Lung microvascular endothelial cell (primary cell): ENCODE measurements at regions not wholly inside any gene's neighbourhood (a gene's known extent, or its start where the extent isn't known, plus 50 kb on each side); places are given as distances from the start of the nearest gene placed in this dataset.

Experiments
- DNase-seq, 2 donors: peaks; one replicate each; pipeline versions ENCODE4 v3.0.0 to v3.0.0-alpha.2; 2010; ENCODE audit warnings: low read depth in 2 of 2

- no peak for DNase-seq
Observed at GRCh38 chr7:31455844-31456243, 58.0 kb upstream of the ITPRID1 start.

- DNase-seq = no peak
Observed at GRCh38 chr7:31456646-31457368, 57.1 kb upstream of the ITPRID1 start.

GRCh38 chr7:31457551-31457950 is 56.3 kb upstream of the ITPRID1 start:
- no peak for DNase-seq

DNA sequence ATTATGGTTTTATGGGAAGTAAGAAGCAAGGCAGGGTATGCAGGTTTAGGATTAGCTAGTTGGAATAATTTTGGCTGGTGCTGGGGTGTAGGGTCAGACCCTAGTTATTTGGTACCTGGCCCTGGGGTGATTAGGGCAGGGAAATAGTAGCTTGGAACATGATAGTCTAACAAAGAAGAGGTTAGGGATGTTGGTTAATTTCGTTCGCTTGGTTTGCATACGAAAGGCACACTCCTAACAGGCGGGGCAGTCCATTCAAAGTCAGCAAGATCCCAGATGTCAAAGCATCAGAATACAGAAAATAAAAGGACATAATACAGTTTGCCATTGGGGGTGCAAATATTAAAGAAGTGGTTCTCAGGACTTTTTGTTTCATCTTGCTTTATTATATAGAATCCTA is 55.7 kb upstream of the ITPRID1 start:
- no peak for DNase-seq

- no peak for DNase-seq
Observed at GRCh38 chr7:31462636-31463035, 51.3 kb upstream of the ITPRID1 start.
